Activated naive CD4-positive, alpha-beta T cell treated with anti-CD3 and anti-CD28 coated beads, Interleukin-2, amount 50 U/mL, for 72 hours (primary cell): ENCODE measurements at regions not wholly inside any gene's neighbourhood (a gene's known extent, or its start where the extent isn't known, plus 50 kb on each side); places are given as distances from the start of the nearest gene placed in this dataset.

Experiments
- ATAC-seq, 2 donors: fragments of 150-1000 bp; cut with Tn5 transposase; 2 replicates each; pipeline ENCODE4 v1.10.0; 2021; ENCODE audit warnings: mild to moderate bottlenecking in 2 of 2, moderate library complexity in 2 of 2
- DNase-seq, 2 donors: peaks; one replicate each; pipeline ENCODE4 v3.0.0; 2021 to 2022; ENCODE audit warnings: low spot score in 2 of 2
- H3K27ac Mint-ChIP-seq, 2 donors: one replicate each; pipeline ENCODE4 v1.8.0; 2022; ENCODE audit warnings: mild to moderate bottlenecking in 2 of 2, mixed read lengths in 2 of 2
- H3K36me3 Mint-ChIP-seq, 2 donors: one replicate each; pipeline ENCODE4 v1.8.0; 2022; ENCODE audit warnings: mixed read lengths in 2 of 2
- H3K9me3 Mint-ChIP-seq, 2 donors: one replicate each; pipeline ENCODE4 v1.8.0; 2022; ENCODE audit warnings: mixed read lengths in 2 of 2

DNA sequence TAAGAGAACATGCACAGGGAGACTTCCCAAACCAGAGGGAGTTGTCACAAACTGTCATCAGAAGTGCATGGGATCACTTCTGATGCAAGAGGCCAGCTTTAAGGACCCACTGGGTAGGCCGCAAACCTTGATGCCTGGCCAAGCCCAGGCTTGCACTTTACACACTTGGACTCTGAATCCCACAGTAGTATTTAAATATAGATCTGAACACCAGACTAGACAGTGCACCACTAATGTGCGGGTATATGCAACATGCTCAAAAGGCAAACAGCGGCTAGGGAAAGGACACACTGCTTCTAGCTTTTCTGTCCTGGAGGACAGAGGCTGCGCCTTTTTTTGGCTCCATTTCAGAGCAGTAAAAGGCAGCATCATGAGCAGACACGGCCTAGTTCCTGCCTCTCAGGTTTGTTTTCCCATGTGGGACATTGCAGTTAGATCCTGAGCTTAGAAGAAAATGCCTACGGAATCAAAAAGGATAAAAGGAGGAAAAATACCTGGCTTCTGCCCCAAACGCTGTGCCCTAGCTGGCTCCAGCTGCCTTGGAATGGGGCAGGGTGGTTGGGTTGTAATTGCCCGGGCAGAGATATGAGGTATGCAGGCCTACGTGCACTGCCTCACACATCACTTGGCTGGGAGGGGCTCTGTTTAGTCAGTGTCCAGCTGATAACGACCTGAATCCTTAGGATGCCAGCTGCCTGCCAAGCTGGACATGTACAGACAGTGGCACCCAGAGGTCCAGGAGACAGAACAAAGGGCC lies 84.5 kb upstream of the EGLN3 start:
- Mint-ChIP-seq H3K27ac (no peak overlapping the region), H3K36me3 (no peaks in the 10 kb centered on the region), H3K9me3 (no peaks in the 10 kb centered on the region)
- DNase-seq (no peak), ATAC-seq (no peak)

DNA sequence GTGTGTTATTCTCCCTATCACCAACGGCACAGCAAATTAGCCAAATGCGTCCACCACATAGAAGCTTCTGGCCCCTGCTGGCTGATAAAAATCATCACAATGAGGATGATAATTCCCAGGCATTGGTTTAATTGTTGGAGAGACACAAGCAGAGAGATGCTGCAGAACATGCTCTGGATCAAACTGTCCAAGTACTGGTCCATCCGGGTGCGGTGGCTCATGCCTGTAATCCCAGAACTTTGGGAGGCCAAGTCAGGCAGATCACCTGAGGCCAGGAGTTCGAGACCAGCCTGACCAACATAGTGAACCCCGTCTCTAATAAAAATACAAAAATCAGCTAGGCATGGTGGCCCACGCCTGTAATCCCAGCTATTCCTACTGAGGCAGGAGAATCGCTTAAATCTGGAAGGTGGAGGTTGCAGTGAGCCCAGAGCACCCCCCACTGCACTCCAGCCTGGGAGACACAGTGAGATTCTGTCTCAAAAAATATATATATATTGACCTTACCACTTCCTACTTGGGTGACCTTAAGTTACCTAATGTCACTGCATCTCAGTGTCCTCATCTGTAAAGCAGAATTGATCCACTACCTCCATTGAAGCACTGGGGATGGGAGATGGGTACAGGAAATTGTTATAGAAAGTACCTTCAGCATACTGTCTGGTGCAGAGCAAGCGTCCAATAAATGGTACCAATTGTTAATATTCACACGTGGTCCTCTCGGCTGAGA lies 83.7 kb upstream of the EGLN3 start:
- H3K27ac Mint-ChIP-seq, result no peak overlapping the region
- no peaks in the 10 kb centered on the region for H3K9me3 Mint-ChIP-seq
- no peaks in the 10 kb centered on the region for H3K36me3 Mint-ChIP-seq
- ATAC-seq (no peak), DNase-seq (no peak)

DNA sequence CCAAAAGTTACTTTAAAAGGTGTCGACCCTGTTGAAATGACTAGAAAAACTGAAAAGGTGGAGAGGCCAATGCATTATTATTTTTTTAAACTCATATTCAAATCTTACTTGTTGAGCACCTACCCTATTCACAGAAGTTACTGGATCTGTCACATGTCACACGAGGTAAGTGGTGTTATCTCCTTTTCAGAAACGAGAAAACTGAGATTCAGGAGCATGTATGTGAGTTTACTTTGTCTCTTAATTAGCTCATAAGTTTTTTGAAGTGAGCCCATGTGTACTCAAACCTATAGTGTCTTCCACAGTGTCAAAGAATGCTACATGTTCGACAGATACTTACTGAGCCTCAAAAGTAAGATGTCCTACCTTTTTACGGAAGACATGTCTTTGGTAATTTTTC lies 81.8 kb upstream of the EGLN3 start:
- Mint-ChIP-seq H3K36me3 (no peaks in the 10 kb centered on the region), H3K9me3 (no peaks in the 10 kb centered on the region), H3K27ac (no peak overlapping the region)
- ATAC-seq (no peak), DNase-seq (no peak)

DNA sequence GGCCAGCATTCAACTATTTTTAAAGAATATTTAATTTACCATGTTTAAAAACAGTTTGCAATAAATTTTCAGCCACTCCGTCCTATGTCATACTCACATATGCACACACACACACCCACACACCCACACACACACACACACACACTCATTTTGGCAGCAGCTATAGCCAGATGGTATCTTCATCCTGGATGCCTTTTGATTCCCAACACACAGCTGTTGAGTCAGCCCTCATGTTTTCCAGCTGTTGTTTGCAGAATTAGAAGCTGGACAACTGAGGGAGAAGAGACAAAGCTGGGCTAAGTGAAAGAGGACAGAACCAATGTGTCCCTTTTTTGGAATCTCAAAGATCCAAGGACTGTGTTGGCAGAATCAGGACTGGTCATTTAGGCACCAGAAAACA lies 80.0 kb upstream of the EGLN3 start:
- ATAC-seq (no peak), DNase-seq (no peak)
- Mint-ChIP-seq H3K27ac (no peak overlapping the region), H3K9me3 (no peaks in the 10 kb centered on the region), H3K36me3 (no peaks in the 10 kb centered on the region)

DNA sequence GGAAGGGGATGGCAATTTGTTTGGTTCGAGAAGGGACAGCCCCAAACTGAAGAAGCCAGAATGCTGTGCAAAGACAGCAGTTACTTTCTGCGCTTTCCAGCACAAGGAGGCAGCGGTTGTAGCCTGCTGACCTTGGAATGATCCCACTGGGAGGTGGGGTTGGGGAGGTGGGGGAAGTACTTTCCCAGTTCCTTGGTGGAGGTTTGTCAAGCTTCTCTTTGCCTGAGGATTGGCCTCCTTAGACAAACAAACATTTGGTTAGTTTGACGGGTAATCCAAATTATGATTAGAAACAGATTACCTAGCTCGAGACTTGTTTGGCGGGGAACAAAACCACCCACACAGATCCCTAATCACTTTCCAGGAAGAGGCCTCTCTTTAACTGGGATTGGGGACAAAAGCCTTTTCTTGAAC lies 79.1 kb upstream of the EGLN3 start:
- no peak for ATAC-seq
- H3K27ac Mint-ChIP-seq, result no peak overlapping the region
- H3K36me3 Mint-ChIP-seq, result no peaks in the 10 kb centered on the region
- no peaks in the 10 kb centered on the region for H3K9me3 Mint-ChIP-seq
- DNase-seq, result no peak

DNA sequence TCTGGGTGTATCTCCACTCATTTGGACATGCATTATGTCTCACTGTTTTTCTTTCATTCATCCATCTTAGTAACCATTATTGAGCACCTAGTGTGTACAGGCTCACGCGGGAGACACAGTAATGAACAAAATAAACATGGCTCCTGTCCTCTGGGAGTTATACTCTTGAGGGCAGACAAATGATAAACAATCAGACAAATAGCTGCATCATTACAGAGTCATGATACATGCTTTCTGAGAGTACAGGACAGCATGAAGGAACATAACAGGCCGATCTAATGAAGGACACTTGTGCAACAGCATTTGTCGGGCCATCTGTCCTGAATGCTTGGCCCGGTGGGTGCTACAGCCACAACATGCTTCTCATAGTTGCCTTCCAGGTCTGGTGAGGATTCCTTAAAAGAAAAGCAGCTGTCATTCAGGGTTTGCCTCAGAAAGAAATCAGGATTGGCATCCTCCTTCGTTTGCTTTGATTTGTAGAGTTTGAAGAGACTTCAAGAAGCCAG lies 77.2 kb upstream of the EGLN3 start:
- DNase-seq, result no peak
- ATAC-seq, result no peak
- Mint-ChIP-seq H3K9me3 (no peaks in the 10 kb centered on the region), H3K36me3 (no peaks in the 10 kb centered on the region), H3K27ac (no peak overlapping the region)

DNA sequence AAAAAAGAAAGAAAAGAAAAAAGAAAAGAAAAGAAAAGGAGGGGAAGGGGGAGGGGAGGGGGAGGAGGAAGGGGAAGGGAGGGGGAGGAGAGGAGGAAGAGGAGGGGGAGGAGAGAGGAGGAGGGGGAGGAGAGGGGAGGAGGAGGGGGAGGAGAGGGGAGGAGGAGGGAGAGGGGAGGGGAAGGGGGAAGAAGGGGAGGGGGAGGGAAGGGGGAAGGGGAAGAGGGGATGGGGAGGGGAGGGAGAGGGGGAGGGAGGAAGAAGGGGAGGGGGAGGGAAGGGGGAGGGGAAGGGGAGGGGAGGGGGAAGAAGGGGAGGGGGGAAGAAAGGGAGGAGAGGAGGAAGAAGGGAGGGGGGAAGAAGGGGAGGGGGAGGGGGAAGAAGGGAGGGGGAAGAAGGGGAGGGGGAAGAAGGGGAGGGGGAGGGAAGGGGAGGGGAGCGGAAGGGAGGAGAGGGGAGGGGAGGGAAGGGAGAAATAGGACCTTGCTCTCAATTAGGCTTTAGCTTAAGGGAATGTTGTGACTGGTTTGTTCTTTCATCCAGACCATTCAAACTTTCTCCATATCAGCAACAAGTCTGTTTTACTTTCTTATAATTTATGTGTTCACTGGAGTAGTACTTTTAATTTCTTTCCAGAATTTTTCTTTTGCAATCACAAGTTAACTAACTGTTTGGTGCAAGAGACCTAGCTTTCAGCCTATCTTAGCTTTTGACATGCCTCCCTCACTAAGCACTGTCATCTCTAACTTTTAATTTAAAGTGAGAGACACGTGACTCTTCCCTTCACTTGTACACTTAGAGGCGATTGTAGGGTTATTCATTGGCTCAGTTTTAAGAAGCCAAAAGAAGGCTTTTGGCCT lies 76.5 kb upstream of the EGLN3 start:
- H3K36me3 Mint-ChIP-seq, result no peaks in the 10 kb centered on the region

DNA sequence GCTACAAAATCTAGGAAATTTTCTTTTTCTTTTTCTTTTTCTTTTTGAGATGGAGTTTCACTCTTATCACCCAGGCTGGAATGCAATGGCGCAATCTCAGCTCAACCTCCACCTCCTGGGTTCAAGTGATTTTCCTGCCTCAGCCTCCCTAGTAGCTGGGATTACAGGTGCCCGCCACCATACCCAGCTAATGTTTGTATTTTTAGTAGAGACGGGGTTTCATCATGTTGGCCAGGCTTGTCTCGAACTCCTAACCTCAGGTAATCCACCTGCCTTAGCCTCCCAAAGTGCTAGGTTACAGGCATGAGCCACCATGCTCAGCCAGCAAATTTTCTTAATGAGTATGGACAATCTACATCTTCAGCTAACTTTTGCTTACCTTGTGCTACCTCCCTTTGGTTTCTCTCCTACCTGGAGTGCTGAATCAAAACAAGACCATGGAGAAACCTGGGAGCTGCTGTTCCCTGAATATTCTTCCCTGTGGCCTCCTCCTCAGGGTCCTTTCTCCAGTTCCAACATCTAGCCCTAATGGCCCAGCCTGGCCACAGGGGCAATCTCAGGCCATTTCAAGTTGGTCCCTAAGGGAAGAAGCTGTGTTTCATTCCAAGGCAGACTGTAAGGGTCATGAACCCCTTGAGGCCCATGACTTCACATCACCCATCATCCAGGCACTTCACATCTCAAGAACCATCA lies 74.6 kb upstream of the EGLN3 start:
- H3K9me3 Mint-ChIP-seq, result no peaks in the 10 kb centered on the region

More for the DNA sequence above, 76.5 kb upstream of the EGLN3 start:
- Mint-ChIP-seq H3K27ac (no peak overlapping the region), H3K9me3 (no peaks in the 10 kb centered on the region)
- DNase-seq (no peak), ATAC-seq (no peak)

DNA sequence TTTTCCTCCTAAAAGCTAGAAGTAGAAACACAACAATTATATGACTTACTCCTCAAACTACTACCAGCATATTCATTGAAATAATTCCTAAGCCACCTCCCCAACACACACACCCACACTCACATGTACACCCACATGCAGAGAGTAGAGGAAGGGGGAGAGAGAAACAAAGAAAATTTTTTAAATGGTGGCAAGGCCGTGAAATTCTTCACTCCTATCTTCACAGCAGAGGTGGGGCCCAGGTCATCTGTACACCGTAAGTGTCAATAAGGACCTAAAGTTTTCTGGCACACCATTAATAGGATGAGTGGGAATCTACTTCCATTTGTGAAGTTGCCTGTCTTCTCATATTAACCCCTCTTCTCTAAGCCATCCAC lies 73.9 kb upstream of the EGLN3 start:
- DNase-seq (no peak), ATAC-seq (no peak)
- Mint-ChIP-seq H3K36me3 (no peaks in the 10 kb centered on the region), H3K27ac (no peak overlapping the region), H3K9me3 (no peaks in the 10 kb centered on the region)

More for the DNA sequence above, 74.6 kb upstream of the EGLN3 start:
- Mint-ChIP-seq H3K27ac (no peak overlapping the region), H3K36me3 (no peaks in the 10 kb centered on the region)
- no peak for ATAC-seq
- DNase-seq, result no peak

DNA sequence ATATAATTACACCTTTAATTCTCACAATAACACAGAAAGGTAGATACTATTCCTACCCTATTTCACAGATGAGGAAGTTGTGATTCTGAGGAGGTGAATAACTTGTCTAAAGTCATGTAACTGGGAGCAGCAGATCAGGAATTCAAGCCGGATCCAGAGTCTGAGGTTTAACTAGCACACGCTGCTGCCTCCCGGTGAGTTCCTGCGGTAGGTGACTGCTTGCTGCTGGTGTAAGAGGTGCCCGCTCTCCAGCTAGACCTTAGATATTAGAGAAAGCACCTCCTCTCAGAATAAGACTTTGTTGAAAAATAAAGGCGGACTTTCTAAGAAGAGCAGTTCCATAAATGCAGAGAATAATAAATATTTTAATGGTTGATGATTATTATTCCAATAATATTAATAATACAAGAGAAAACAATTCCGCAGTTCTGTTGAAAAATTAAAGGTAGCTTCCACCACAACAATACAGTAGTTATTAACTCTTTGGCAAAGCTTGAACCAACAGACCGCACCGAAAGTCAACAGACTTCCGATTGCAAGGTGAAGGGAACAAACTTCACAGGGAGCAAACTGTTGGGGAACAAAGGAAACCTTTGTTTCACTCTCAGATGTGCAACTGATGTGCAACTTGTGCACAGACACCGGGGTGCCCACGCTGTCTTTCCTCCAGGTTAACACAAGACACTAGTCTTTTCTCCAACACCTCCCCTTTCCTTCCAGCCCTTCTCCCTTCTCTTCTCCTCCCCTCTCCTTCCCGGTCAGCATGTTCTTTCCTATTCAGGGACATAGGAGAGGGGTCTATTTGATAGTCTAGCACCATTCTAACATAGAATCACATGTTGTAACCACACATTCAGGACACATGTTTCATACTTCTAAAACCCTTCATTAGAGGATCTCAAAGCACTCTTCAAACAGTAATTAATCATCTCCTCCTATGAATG lies 73.2 kb upstream of the EGLN3 start:
- H3K27ac Mint-ChIP-seq, result no peak overlapping the region
- ATAC-seq (no peak), DNase-seq (no peak)
- H3K36me3 Mint-ChIP-seq, result no peaks in the 10 kb centered on the region
- H3K9me3 Mint-ChIP-seq, result no peaks in the 10 kb centered on the region

DNA sequence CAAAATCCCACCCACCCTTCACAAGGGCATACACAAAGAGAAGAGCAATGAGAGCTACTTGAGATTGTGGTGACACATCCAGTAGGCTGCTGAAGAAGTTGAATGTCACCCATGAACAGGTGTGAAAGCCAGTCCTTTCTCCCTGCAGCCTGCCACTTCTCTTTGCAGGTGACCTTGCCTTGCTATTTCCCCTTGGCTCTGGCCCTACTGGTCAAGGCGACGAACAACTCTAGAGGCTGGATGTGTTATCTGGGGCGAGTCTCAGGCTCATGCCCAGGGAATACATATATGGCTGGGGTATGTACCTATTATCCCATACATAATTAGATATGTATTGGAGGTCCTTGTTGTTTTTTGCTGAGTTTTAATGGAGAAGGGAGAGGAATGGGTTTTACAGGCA lies 70.2 kb upstream of the EGLN3 start:
- ATAC-seq (no peak), DNase-seq (no peak)
- H3K9me3 Mint-ChIP-seq, result no peaks in the 10 kb centered on the region
- no peak overlapping the region for H3K27ac Mint-ChIP-seq
- H3K36me3 Mint-ChIP-seq, result no peaks in the 10 kb centered on the region

DNA sequence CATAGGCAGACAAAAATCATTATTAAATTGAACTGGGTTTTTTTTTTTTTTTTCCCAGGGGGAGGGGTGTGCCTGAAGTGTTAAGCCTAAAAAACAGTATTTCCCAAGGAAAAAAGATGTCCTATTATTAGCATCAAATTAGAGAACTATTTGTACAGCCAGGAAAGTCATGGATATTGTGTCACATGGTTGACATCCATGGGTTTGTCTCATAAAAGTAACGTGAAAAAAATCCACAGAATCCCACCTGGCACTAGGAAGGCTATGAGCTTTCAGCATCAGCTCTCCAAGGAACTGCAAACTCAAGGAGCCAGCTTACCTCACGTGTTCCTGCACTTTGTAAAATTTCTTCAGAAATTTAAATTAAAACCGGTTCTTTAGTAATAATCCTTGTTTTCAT lies 69.1 kb upstream of the EGLN3 start:
- DNase-seq (no peak), ATAC-seq (no peak)
- Mint-ChIP-seq H3K9me3 (no peaks in the 10 kb centered on the region), H3K36me3 (no peaks in the 10 kb centered on the region), H3K27ac (no peak overlapping the region)

DNA sequence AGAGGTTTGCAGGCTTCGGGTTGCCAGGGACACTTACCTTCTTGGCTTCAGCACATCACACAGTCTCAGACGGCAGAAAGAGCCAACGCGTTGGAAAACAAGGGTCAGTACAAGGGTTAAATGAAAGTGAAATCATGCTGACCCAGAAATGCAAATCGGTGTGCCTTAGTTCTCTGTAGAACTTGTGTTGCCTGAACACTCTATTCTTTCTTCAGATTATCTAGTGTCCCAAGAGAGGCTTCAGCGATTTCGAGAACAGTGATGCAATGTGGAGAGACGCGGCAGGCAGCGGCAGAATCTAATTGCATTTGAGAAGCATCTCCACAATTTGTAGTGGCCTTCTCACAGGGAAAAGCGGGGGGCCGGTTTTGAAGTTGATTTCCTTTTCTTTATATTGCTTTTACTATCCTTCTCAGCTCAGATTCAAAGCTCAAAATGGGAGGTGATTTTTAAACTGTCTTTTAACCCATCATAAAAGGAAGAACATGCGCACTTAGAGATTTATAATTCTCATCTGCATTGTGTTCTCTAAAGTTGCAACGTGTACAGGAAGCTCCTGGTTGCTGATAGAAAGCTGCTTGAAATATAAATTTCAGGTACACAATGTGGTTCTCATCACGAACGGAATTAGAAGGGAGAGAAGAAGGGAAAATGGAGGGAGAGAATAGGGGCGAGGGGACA lies 67.8 kb upstream of the EGLN3 start:
- DNase-seq, result peak in 1 of 2 donors; percentile 3
- Mint-ChIP-seq H3K9me3 (no peaks in the 10 kb centered on the region), H3K36me3 (no peaks in the 10 kb centered on the region), H3K27ac (peak overlapping the region; percentile 72 to 80)
- ATAC-seq, result peak; percentile 74 to 80

DNA sequence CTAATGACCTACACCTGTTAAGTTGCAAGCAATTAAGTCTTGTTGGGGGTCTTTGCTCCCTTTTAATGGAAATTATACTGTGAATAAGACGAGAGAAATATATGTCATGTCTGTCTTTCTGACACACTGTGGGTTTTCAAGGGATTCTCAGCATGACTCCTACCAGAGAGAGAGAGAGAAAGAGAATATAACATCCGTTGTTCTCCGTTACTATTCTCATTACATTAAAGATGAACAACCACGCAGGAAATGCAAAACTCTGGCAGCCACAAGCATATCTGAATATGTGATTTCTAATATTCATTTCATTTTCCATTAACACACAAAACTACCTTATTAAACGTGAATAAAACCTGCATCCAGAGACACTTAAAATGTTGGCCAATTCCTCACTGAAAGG lies 67.3 kb upstream of the EGLN3 start:
- Mint-ChIP-seq H3K36me3 (no peaks in the 10 kb centered on the region), H3K9me3 (no peaks in the 10 kb centered on the region), H3K27ac (peak overlapping the region; percentile 72 to 80)
- DNase-seq, result no peak
- ATAC-seq, result peak; percentile 80 to 85

DNA sequence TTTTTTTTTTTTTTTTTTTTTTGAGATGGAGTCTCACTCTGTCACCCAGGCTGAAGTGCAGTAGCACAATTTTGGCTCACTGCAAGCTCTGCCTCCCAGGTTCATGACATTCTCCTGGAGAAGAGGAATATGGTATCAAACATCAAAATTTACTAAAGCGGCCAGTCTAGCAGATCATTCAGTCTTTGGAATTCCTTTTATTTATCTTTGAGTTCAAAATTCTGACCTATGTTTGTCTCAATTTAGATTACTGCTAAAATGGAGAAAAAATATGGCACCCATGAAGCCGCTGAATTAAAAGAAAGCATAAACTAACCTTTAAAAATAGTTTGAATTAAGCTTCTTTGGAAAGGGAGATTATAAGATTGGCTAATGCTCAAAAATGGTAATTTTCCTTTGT lies 64.5 kb upstream of the EGLN3 start:
- Mint-ChIP-seq H3K9me3 (peaks cover 0 to 5% of the 10 kb centered on the region in 2 donors), H3K36me3 (peaks cover 0 to 8% of the 10 kb centered on the region in 2 donors), H3K27ac (no peak overlapping the region)
- ATAC-seq (no peak), DNase-seq (no peak)
